H1 (cell line): ENCODE measurements at regions not wholly inside any gene's neighbourhood (a gene's known extent, or its start where the extent isn't known, plus 50 kb on each side); places are given as distances from the start of the nearest gene placed in this dataset.

Source experiments
- CTCF ChIA-PET: fragments of 300-600 bp; sonication (Branson Sonifier 250); formaldehyde crosslinking; loops from one replicate; lab custom pipeline; 2021; ENCODE audit not compliant: partially characterized antibody; lab: Charles Lee
- POLR2A ChIA-PET: fragments of 300-600 bp; sonication (Branson Sonifier 250); formaldehyde crosslinking; loops from one replicate; lab custom pipeline; 2021; ENCODE audit warnings: inconsistent platforms; ENCODE audit not compliant: partially characterized antibody; lab: Charles Lee
- DNase-seq, 2 experiments: peaks; one replicate each; pipeline versions ENCODE4 v3.0.0 to v3.0.0-alpha.2; 2010 to 2022; ENCODE audit warnings: low spot score in 2 of 2, low read depth in 1 of 2, mixed read lengths in 1 of 2
- FAIRE-seq: peaks from 2 replicates; lab custom pipeline; 2011; peaks lifted over from hg19 to GRCh38; lab: Jason Lieb, UNC
- H2AFZ ChIP-seq: 2 replicates; pipeline ENCODE4 v1.8.1; 2012; ENCODE audit warnings: low read length, inconsistent platforms
- H2AK5ac ChIP-seq: 2 replicates; pipeline ENCODE4 v1.6.1; 2013; ENCODE audit warnings: low read depth, low read length
- H2BK120ac ChIP-seq: replicated peaks from 2 replicates; pipeline ENCODE3; 2013; ENCODE audit warnings: low read depth, low read length, inconsistent platforms
- H2BK12ac ChIP-seq: 2 replicates; pipeline ENCODE4 v1.6.1; 2013; ENCODE audit warnings: low read depth, low read length
- H2BK15ac ChIP-seq: 2 replicates; pipeline ENCODE4 v1.6.1; 2013; ENCODE audit warnings: low read length
- H2BK20ac ChIP-seq: 2 replicates; pipeline ENCODE4 v1.6.1; 2013; ENCODE audit warnings: low read length
- H2BK5ac ChIP-seq: 2 replicates; pipeline ENCODE4 v1.6.1; 2013; ENCODE audit warnings: low read depth, low read length
- H3K14ac ChIP-seq: 2 replicates; pipeline ENCODE4 v1.6.1; 2013; ENCODE audit warnings: inconsistent platforms; ENCODE audit not compliant: insufficient read length
- H3K18ac ChIP-seq: 2 replicates; pipeline ENCODE4 v1.6.1; 2013; ENCODE audit warnings: low read length; ENCODE audit errors: extremely low read depth
- H3K23ac ChIP-seq: 2 replicates; pipeline ENCODE4 v1.6.1; 2013; ENCODE audit warnings: inconsistent platforms; ENCODE audit not compliant: insufficient read length
- H3K23me2 ChIP-seq: 2 replicates; pipeline ENCODE4 v1.6.1; 2013; ENCODE audit warnings: low read depth, low read length
- H3K27ac ChIP-seq: 2 replicates; pipeline ENCODE4 v1.6.1; 2011; ENCODE audit warnings: low read depth, low read length, inconsistent platforms
- H3K27me3 ChIP-seq, 4 experiments: replicated peaks in 1 of 4; 1 replicate in 1 of 4; 2 replicates in 3 of 4; pipeline versions ENCODE4 v1.6.1 to v1.8.1; 2011 to 2013; ENCODE audit warnings: low read length in 3 of 4, mild to moderate bottlenecking in 3 of 4, inconsistent platforms in 2 of 4, mixed read lengths in 2 of 4, moderate library complexity in 1 of 4; ENCODE audit not compliant: control insufficient read depth in 3 of 4, insufficient read depth in 3 of 4; ENCODE audit errors: extremely low read depth in 1 of 4
- H3K36me3 ChIP-seq, 4 experiments: 2 replicates each; pipeline versions ENCODE4 v1.6.1 to v1.8.1; 2011 to 2013; ENCODE audit warnings: mild to moderate bottlenecking in 4 of 4, low read length in 3 of 4, moderate library complexity in 2 of 4, control low read depth in 1 of 4, inconsistent platforms in 1 of 4; ENCODE audit not compliant: insufficient read depth in 4 of 4, control insufficient read depth in 2 of 4
- H3K4ac ChIP-seq: replicated peaks from 2 replicates; pipeline ENCODE3; 2013; ENCODE audit warnings: low read length, low read depth, mixed read lengths, inconsistent platforms; ENCODE audit not compliant: insufficient read length
- H3K4me1 ChIP-seq, 4 experiments: replicated peaks in 1 of 4; 1 replicate in 1 of 4; 2 replicates in 3 of 4; pipeline versions ENCODE4 v1.6.1 to v1.8.1; 2011 to 2013; ENCODE audit warnings: low read length in 3 of 4, inconsistent platforms in 2 of 4, mixed read lengths in 1 of 4; ENCODE audit not compliant: insufficient read depth in 4 of 4, control insufficient read depth in 3 of 4
- H3K4me2 ChIP-seq, 2 experiments: 2 replicates each; pipeline versions ENCODE4 v1.6.1 to v1.8.1; 2011 to 2013; ENCODE audit warnings: low read depth in 2 of 2, low read length in 2 of 2, control low read depth in 1 of 2, inconsistent platforms in 1 of 2, mild to moderate bottlenecking in 1 of 2; ENCODE audit not compliant: insufficient read depth in 1 of 2
- H3K4me3 ChIP-seq, 4 experiments: fragments of 200-600, 300-600 bp in 1 of 4; sonication (generic), shearing (Covaris generic), sonication (Bioruptor Twin) in 1 of 4; 2 replicates each; pipeline versions ENCODE4 v1.5.1 to v1.8.1; 2011 to 2016; ENCODE audit warnings: low read length in 4 of 4, low read depth in 3 of 4, control low read depth in 2 of 4, inconsistent platforms in 2 of 4, mild to moderate bottlenecking in 2 of 4, mixed read lengths in 1 of 4, moderate library complexity in 1 of 4; ENCODE audit not compliant: insufficient read depth in 2 of 4; ENCODE audit errors: extremely low read depth in 1 of 4
- H3K56ac ChIP-seq: replicated peaks from 2 replicates; pipeline ENCODE3; 2013; ENCODE audit warnings: low read depth, mild to moderate bottlenecking, mixed read lengths, low read length, inconsistent platforms; ENCODE audit not compliant: insufficient read length
- H3K79me1 ChIP-seq: 2 replicates; pipeline ENCODE4 v1.6.1; 2013; ENCODE audit warnings: low read depth, low read length, control low read depth
- H3K79me2 ChIP-seq, 2 experiments: 2 replicates each; pipeline versions ENCODE4 v1.6.1 to v1.8.1; 2012 to 2013; ENCODE audit warnings: low read length in 2 of 2, mild to moderate bottlenecking in 2 of 2, inconsistent platforms in 1 of 2; ENCODE audit not compliant: insufficient read depth in 2 of 2, control insufficient read depth in 1 of 2
- H3K9ac ChIP-seq, 4 experiments: replicated peaks in 1 of 4; 1 replicate in 1 of 4; 2 replicates in 3 of 4; pipeline versions ENCODE4 v1.6.1 to v1.8.1; 2011 to 2013; ENCODE audit warnings: low read depth in 3 of 4, low read length in 3 of 4, control low read depth in 2 of 4, mild to moderate bottlenecking in 2 of 4, moderate library complexity in 2 of 4, inconsistent platforms in 1 of 4; ENCODE audit errors: extremely low read depth in 1 of 4
- H3K9me3 ChIP-seq, 2 experiments: 2 replicates each; pipeline versions ENCODE4 v1.6.1 to v1.8.1; 2012 to 2013; ENCODE audit warnings: mild to moderate bottlenecking in 2 of 2, moderate library complexity in 2 of 2, control low read depth in 1 of 2, inconsistent platforms in 1 of 2, low read depth in 1 of 2, low read length in 1 of 2, mixed read lengths in 1 of 2; ENCODE audit not compliant: insufficient read depth in 2 of 2
- H4K20me1 ChIP-seq, 2 experiments: replicated peaks in 1 of 2; 2 replicates each; pipeline versions ENCODE3 to v1.8.1; 2011 to 2013; ENCODE audit warnings: inconsistent platforms in 2 of 2, low read length in 2 of 2, mild to moderate bottlenecking in 1 of 2; ENCODE audit not compliant: insufficient read depth in 2 of 2, control insufficient read depth in 1 of 2
- H4K5ac ChIP-seq: 2 replicates; pipeline ENCODE4 v1.6.1; 2013; ENCODE audit warnings: low read length, low read depth, mixed read lengths, inconsistent platforms; ENCODE audit not compliant: insufficient read length
- H4K8ac ChIP-seq: 2 replicates; pipeline ENCODE4 v1.8.0; 2013; ENCODE audit warnings: mild to moderate bottlenecking, moderate library complexity, low read length, inconsistent platforms; ENCODE audit not compliant: insufficient read depth; ENCODE audit errors: extremely low read depth
- H4K91ac ChIP-seq: replicated peaks from 2 replicates; pipeline ENCODE3; 2013; ENCODE audit warnings: low read length, mixed read lengths, inconsistent platforms; ENCODE audit not compliant: insufficient read length
- CEBPB ChIP-seq: IDR thresholded peaks from 2 replicates; pipeline ENCODE4 v1.6.1; 2012; ENCODE audit warnings: low read depth, low read length
- KDM5A ChIP-seq: fragments of 200-600 bp; IDR thresholded peaks from 2 replicates; pipeline ENCODE4 v1.7.1; 2012; ENCODE audit warnings: mild to moderate bottlenecking, low read length, inconsistent platforms, mixed read lengths
- TCF12 ChIP-seq: IDR thresholded peaks from 2 replicates; pipeline ENCODE4 v1.6.1; 2011; ENCODE audit warnings: low read depth, mild to moderate bottlenecking, low read length
- WGBS, 2 experiments: shearing (Covaris generic) in 1 of 2; methylation state at CpG; one replicate each; pipeline versions ENCODE4 v1.1.6 to v1.1.7; 2013 to 2015; ENCODE audit warnings: low lambda C conversion rate in 2 of 2, mixed read lengths in 2 of 2, inconsistent platforms in 1 of 2, low coverage in 1 of 2, missing lambda C conversion rate in 1 of 2; ENCODE audit not compliant: insufficient replicate concordance in 2 of 2, insufficient coverage in 1 of 2, insufficient read length in 1 of 2; ENCODE audit errors: extremely low coverage in 1 of 2, missing lambda C conversion rate in 1 of 2; 5-methylcytosine and 5-hydroxymethylcytosine counted together
- TF ChIP-seq, protein P1 (sequence below): IDR thresholded peaks from 2 replicates; pipeline ENCODE4 v1.6.1; 2011; ENCODE audit warnings: low read depth, mild to moderate bottlenecking, low read length; ENCODE audit not compliant: insufficient read depth

DNA sequence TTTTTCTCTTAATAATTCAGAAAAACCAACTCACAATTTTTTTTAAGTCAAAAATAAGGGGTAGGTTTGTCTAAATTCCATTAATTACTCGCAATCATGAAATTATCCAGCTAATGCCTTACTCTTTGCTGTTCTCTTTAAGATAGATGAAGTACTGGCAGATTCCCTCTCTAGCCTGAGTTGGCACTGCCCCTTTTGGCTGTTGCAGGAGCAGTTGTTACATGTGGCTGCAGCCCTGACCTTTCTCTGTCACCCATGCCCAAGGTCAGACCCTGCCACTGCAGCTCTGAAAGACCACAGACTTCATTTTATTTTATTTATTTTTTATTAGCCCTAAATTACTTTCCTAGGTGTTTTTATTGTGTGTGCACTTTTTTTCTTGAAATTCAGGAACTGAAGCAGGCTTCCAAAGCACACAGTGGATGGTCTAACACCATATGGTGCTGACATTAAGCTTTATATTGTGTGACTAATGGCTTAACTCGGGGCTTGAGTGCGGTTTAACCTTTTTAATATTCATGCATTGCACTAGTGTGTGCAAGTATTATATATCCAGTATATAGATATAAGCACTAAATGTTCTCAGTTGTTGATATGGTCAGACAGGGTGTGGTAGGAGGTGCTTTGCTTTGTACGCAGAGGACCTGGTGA, 313.0 kb downstream of the CDH2 start:
- Histone ChIP-seq H2BK20ac (no peak overlapping the region), H3K27ac (no peak overlapping the region), H3K27me3 (no peaks in the 10 kb centered on the region), H2BK12ac (no peak overlapping the region), H2BK5ac (no peak overlapping the region), H3K4ac (no peak overlapping the region), H3K4me1 (no peaks in the 10 kb centered on the region), H3K9ac (no peak overlapping the region), H3K56ac (no peak overlapping the region), H3K4me3 (no peak overlapping the region), H2BK15ac (no peak overlapping the region), H3K79me2 (no peaks in the 10 kb centered on the region), H4K5ac (no peak overlapping the region), H3K9me3 (no peaks in the 10 kb centered on the region), H3K79me1 (no peaks in the 10 kb centered on the region), H3K23ac (no peak overlapping the region), H4K91ac (no peak overlapping the region), H3K36me3 (no peaks in the 10 kb centered on the region), H2BK120ac (no peak overlapping the region), H2AK5ac (no peak overlapping the region), H4K20me1 (no peaks in the 10 kb centered on the region), H3K18ac (no peak overlapping the region), H3K14ac (no peak overlapping the region), H4K8ac (no peak overlapping the region), H2AFZ (no peak overlapping the region), H3K23me2 (no peaks in the 10 kb centered on the region), H3K4me2 (no peak overlapping the region)
- CTCF ChIA-PET = no interaction called here
- TF ChIP-seq, protein P1, sequence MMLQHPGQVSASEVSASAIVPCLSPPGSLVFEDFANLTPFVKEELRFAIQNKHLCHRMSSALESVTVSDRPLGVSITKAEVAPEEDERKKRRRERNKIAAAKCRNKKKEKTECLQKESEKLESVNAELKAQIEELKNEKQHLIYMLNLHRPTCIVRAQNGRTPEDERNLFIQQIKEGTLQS = no peak
- no peak for TF ChIP-seq KDM5A
- TF ChIP-seq CEBPB = no peak
- TF ChIP-seq TCF12 = no peak
- POLR2A ChIA-PET = no interaction called here
- DNase-seq = no peak
- WGBS, 2 experiments = 78% methylated on average over 4 of the region's 4 CpGs; no CpG with 5 or more reads in 1 of the 2 experiments
- no peak for FAIRE-seq
